GM23338 (cell line): ENCODE measurements at regions not wholly inside any gene's neighbourhood (a gene's known extent, or its start where the extent isn't known, plus 50 kb on each side); places are given as distances from the start of the nearest gene placed in this dataset.
"Not testable (repeated sequence)": the region's sequence is repeated elsewhere in the genome, so short reads cannot be mapped to it uniquely, and the experiment has no call there.

ENCODE experiments used
- ATAC-seq: fragments of 200-7000 bp; cut with Tn5 transposase; 3 replicates; pipeline ENCODE4 v1.9.1; 2020
- DNase-seq: peaks from one replicate; pipeline ENCODE4 v3.0.0-alpha.2; 2015; ENCODE audit warnings: low spot score
- H2AFZ ChIP-seq: fragments of 200-600 bp; sonication (generic); 2 replicates; pipeline ENCODE4 v1.8.0; 2016; ENCODE audit warnings: antibody characterized with exemption, mild to moderate bottlenecking, moderate library complexity
- H3F3A ChIP-seq: fragments of 200-600 bp; sonication (generic); replicated peaks from 2 replicates; pipeline ENCODE4 v1.8.0; 2017; ENCODE audit warnings: antibody characterized with exemption, mixed run types, low read depth
- H3K27ac ChIP-seq: fragments of 200-600 bp; sonication (generic); 2 replicates; pipeline ENCODE4 v1.6.1; 2016; ENCODE audit warnings: low read depth
- H3K27me3 ChIP-seq: fragments of 200-600 bp; sonication (generic); 2 replicates; pipeline ENCODE4 v1.8.0; 2016; ENCODE audit warnings: mild to moderate bottlenecking, mixed run types, moderate library complexity; ENCODE audit not compliant: insufficient read depth
- H3K36me3 ChIP-seq: fragments of 200-600 bp; sonication (generic); 2 replicates; pipeline ENCODE4 v1.8.0; 2016; ENCODE audit warnings: mild to moderate bottlenecking; ENCODE audit not compliant: insufficient read depth
- H3K4me1 ChIP-seq: fragments of 200-600 bp; sonication (generic); 2 replicates; pipeline ENCODE4 v1.8.0; 2016; ENCODE audit warnings: mild to moderate bottlenecking, moderate library complexity; ENCODE audit not compliant: insufficient read depth
- H3K4me2 ChIP-seq: fragments of 200-600 bp; sonication (generic); 2 replicates; pipeline ENCODE4 v1.7.1; 2017; ENCODE audit warnings: mixed run types
- H3K4me3 ChIP-seq: fragments of 200-600 bp; sonication (generic); 2 replicates; pipeline ENCODE4 v1.6.1; 2016; ENCODE audit warnings: mixed run types
- H3K79me2 ChIP-seq: fragments of 200-600 bp; sonication (generic); replicated peaks from 2 replicates; pipeline ENCODE4 v1.8.0; 2017; ENCODE audit warnings: mild to moderate bottlenecking; ENCODE audit not compliant: insufficient read depth
- H3K9me2 ChIP-seq: fragments of 200-600 bp; sonication (generic); 2 replicates; pipeline ENCODE4 v1.8.0; 2017; ENCODE audit not compliant: insufficient read depth
- H4K20me1 ChIP-seq: fragments of 200-600 bp; sonication (generic); replicated peaks from 2 replicates; pipeline ENCODE4 v1.8.0; 2017; ENCODE audit warnings: mild to moderate bottlenecking; ENCODE audit not compliant: insufficient read depth
- H3K27ac Mint-ChIP-seq: 2 replicates; pipeline ENCODE4 v1.8.0; 2020; ENCODE audit warnings: inconsistent platforms, mild to moderate bottlenecking, moderate library complexity, mixed read lengths
- H3K27me3 Mint-ChIP-seq: 3 replicates; pipeline ENCODE4 v1.8.0; 2022; ENCODE audit warnings: low read depth, mild to moderate bottlenecking, moderate library complexity, mixed read lengths, inconsistent platforms; ENCODE audit not compliant: insufficient read depth, poor library complexity
- H3K36me3 Mint-ChIP-seq: 3 replicates; pipeline ENCODE4 v1.8.0; 2021; ENCODE audit warnings: low read depth, mild to moderate bottlenecking, inconsistent platforms, moderate library complexity, mixed read lengths
- H3K4me1 Mint-ChIP-seq: 3 replicates; pipeline ENCODE4 v1.8.0; 2020; ENCODE audit warnings: mild to moderate bottlenecking, inconsistent platforms, mixed read lengths
- H3K4me3 Mint-ChIP-seq: 3 replicates; pipeline ENCODE4 v1.8.0; 2021; ENCODE audit warnings: moderate library complexity, mild to moderate bottlenecking, inconsistent platforms, mixed read lengths
- H3K9me3 Mint-ChIP-seq: 3 replicates; pipeline ENCODE4 v1.8.0; 2020; ENCODE audit warnings: moderate library complexity, mild to moderate bottlenecking, inconsistent platforms, mixed read lengths
- CREB1 ChIP-seq: fragments of 250-450 bp; sonication (Bioruptor Pico); IDR thresholded peaks from 2 replicates; pipeline ENCODE4 v1.5.0; 2020; ENCODE audit warnings: low read depth, mild to moderate bottlenecking, moderate library complexity
- CTCF ChIP-seq, 2 experiments: fragments of 200-600 bp in 1 of 2; sonication (generic) in 1 of 2; conservative IDR thresholded peaks; 2 replicates each; pipeline versions ENCODE4 v1.5.1 to v1.6.1; 2016 to 2017; ENCODE audit warnings: antibody characterized with exemption in 2 of 2, low read depth in 2 of 2, mild to moderate bottlenecking in 2 of 2, moderate library complexity in 1 of 2
- EZH2 ChIP-seq: fragments of 200-600 bp; sonication (generic); IDR thresholded peaks from one replicate; pipeline ENCODE4 v1.8.0; 2017; ENCODE audit warnings: antibody characterized with exemption, mild to moderate bottlenecking, low read depth; ENCODE audit not compliant: unreplicated experiment
- JUNB ChIP-seq: IDR thresholded peaks from one replicate; pipeline ENCODE4 v1.6.1; 2016; ENCODE audit warnings: antibody characterized with exemption; ENCODE audit not compliant: unreplicated experiment
- NANOG ChIP-seq: IDR thresholded peaks from 2 replicates; pipeline ENCODE4 v1.6.1; 2016; ENCODE audit warnings: antibody characterized with exemption, borderline replicate concordance
- POLR2AphosphoS5 ChIP-seq: IDR thresholded peaks from 2 replicates; pipeline ENCODE4 v1.6.1; 2016; ENCODE audit warnings: antibody characterized with exemption, low read depth
- REST ChIP-seq: IDR thresholded peaks from one replicate; pipeline ENCODE4 v1.6.1; 2018; ENCODE audit warnings: antibody characterized with exemption; ENCODE audit not compliant: unreplicated experiment
- STAT1 ChIP-seq: IDR thresholded peaks from one replicate; pipeline ENCODE4 v1.6.1; 2016; ENCODE audit warnings: antibody characterized with exemption; ENCODE audit not compliant: unreplicated experiment
- ZNF114 ChIP-seq: fragments of 250-450 bp; sonication (Bioruptor Pico); IDR thresholded peaks from 2 replicates; pipeline ENCODE4 v1.5.0; 2020; ENCODE audit warnings: mild to moderate bottlenecking, moderate library complexity
- ZNF331 ChIP-seq: fragments of 250-450 bp; sonication (Bioruptor Pico); IDR thresholded peaks from 2 replicates; pipeline ENCODE4 v1.5.0; 2020; ENCODE audit warnings: low read depth, mild to moderate bottlenecking, moderate library complexity
- ZNF462 ChIP-seq: fragments of 250-450 bp; sonication (Bioruptor Pico); IDR thresholded peaks from 2 replicates; pipeline ENCODE4 v1.5.0; 2020; ENCODE audit warnings: mild to moderate bottlenecking, moderate library complexity

GRCh38 chr2:236489083-236489482 is 80.5 kb upstream of the ACKR3 start:
- ATAC-seq, H3K36me3 ChIP-seq: not testable (repeated sequence)

GRCh38 chr2:236489895-236490404 is 79.7 kb upstream of the ACKR3 start:
- H3K9me2 ChIP-seq, result no peaks in the 10 kb centered on the region
- no peaks in the 10 kb centered on the region for H4K20me1 ChIP-seq
- DNase-seq (no peak), ATAC-seq (no peak)
- no peaks in the 10 kb centered on the region for H3K36me3 ChIP-seq
- H3K27me3 Mint-ChIP-seq, result no peaks in the 10 kb centered on the region
- no peak overlapping the region for H3K4me2 ChIP-seq
- H3K4me3 Mint-ChIP-seq, result no peak overlapping the region
- H3K27me3 ChIP-seq, result no peaks in the 10 kb centered on the region
- H3F3A ChIP-seq, result no peaks in the 10 kb centered on the region
- no peak overlapping the region for H3K27ac ChIP-seq
- peaks cover 5% of the 10 kb centered on the region; the same call in 1 of the 2 replicates for H3K4me1 ChIP-seq
- no peak overlapping the region for H3K4me3 ChIP-seq
- H3K79me2 ChIP-seq, result no peaks in the 10 kb centered on the region
- H2AFZ ChIP-seq, result no peak overlapping the region
- H3K36me3 Mint-ChIP-seq, result peaks cover 10% of the 10 kb centered on the region; the same call in 2 of the 3 replicates
- H3K4me1 Mint-ChIP-seq, result peaks cover 4% of the 10 kb centered on the region; the same call in 2 of the 3 replicates
- H3K9me3 Mint-ChIP-seq, result no peaks in the 10 kb centered on the region; the same call in 2 of the 3 replicates
- H3K27ac Mint-ChIP-seq, result no peak overlapping the region
- TF ChIP-seq STAT1 (no peak), REST (no peak), JUNB (no peak), POLR2AphosphoS5 (no peak), EZH2 (no peak), CTCF (conservative IDR thresholded peaks at IDR 0.05; ENCODE audit: low read depth in 2 of 2) (no peak), CREB1 (no peak), ZNF114 (CRISPR knock-in tag) (no peak), ZNF462 (CRISPR knock-in tag) (no peak), ZNF331 (CRISPR knock-in tag) (no peak), NANOG (no peak)

More at GRCh38 chr2:236489083-236489482, 80.5 kb upstream of the ACKR3 start:
- not testable (repeated sequence) for H3K4me1 Mint-ChIP-seq, H3K36me3 Mint-ChIP-seq, H3K4me1 ChIP-seq, H3K79me2 ChIP-seq, H3K27ac Mint-ChIP-seq, DNase-seq, H3K4me3 Mint-ChIP-seq, H3K27me3 Mint-ChIP-seq, H3K27ac ChIP-seq, H4K20me1 ChIP-seq, H3K4me2 ChIP-seq, H3K9me3 Mint-ChIP-seq, H2AFZ ChIP-seq, H3K27me3 ChIP-seq, H3F3A ChIP-seq, H3K4me3 ChIP-seq, H3K9me2 ChIP-seq
